H4 (cell line): ENCODE measurements at regions not wholly inside any gene's neighbourhood (a gene's known extent, or its start where the extent isn't known, plus 50 kb on each side); places are given as distances from the start of the nearest gene placed in this dataset.
"Not testable (repeated sequence)": the region's sequence is repeated elsewhere in the genome, so short reads cannot be mapped to it uniquely, and the experiment has no call there.

Source experiments
- DNase-seq: peaks from one replicate; pipeline ENCODE4 v3.0.0-alpha.2; 2015; ENCODE audit warnings: low spot score

DNA sequence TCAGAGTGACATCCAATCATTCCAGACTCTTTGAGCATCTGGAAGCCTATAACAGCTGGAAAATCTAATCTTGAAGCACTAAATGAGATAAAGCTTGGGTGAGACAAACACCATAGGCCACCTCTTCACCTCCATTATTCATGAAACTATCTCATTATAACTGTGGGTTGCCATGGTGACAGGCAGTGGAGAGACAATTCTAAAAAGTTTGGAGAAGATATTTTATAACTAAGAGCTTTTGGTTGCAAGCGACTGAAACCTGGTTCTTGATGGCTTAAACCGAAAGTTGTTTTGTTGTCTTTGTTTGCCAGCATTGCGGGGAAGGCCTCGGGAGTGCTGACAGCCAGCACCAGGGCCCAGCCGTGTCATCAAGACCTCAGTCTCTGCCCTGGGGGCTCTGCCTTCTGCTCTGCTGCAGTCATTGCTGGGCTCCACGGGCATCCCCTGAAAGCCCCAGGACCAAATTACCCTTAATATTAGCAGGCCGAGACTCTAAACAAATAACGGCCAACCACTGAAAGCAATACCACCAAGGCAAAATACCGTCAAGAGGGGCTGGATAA is 353.6 kb upstream of the SFSWAP start:
- no peak for DNase-seq

DNA sequence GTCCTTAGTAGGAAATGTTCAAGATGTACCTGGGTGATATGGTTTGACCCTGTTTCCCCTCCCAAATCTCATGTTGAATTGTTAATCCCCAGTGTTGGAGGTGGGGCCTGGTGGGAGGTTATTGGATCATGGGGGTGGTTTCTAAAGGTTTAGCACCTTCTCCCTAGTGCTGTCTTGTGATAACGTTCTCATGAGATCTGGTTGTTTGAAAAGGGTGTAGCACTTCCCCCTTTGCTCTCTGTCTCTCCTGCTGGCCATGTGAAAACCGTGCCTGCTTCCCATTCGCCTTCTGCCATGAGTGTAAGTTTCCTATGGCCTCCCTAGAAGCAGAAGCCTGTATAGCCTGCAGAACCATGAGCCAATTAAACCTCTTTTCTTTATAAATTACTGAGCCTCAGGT is 353.0 kb upstream of the SFSWAP start:
- DNase-seq, result no peak

DNA sequence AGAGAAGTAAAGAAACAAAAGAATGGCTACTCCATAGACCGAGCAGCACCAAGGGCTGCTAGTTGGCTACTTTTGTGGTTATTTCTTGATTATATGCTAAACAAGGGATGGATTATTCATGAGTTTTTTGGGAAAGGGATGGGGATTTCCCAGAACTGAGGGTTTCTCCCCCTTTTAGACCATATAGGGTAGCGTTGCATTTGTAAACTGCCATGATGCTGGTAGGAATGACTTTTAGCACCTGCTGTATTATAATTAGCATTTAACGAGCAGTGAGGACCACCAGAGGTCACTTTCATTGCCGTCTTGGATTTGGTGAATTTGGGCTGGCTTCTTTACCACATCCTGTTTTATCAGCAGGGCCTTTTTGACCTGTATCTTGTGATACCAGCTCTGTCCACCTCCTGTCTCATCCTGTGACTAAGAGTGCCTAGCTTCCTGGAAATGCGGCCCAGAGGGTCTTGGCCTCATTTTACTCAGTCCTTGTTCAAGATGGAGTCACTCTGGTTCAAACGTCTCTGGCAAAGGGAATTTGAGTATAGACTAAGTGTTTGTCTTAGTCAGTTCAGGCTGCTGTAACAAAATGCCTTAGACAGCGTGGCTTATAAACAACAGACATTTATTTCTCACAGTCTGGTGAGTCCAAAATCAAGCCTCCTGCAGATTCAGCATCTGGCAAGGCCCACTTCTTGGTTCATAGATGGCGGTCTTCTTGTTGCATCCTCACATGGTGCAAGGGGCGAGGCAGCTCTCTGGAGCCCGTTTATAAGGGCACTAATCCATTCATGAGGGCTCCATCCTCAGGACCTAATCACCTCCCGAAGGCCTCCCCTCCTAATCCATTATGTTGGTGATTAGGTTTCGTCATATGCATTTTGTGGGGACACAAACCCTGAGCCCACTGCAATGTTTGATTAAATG is 348.3 kb upstream of the SFSWAP start:
- no peak for DNase-seq

DNA sequence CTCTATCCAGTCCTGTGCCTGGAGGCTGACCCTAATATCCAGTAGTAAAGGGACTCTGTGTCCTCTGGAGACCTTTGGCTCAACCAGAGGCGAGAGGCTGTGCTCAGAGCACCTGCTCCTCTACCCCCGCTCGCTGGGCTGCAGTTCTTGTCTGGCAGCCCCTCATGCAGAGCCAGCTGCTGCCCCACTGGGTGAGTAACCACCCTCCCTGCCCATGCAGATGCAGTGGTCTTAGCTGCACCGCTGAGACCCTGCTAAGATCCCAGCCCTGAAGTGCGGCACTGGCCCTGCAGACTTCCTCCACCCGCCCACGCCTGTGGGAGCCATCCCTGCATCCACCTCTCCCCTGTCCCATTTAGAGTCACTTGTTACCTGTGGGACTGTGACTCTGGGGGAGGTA is 347.5 kb upstream of the SFSWAP start:
- no peak for DNase-seq

DNA sequence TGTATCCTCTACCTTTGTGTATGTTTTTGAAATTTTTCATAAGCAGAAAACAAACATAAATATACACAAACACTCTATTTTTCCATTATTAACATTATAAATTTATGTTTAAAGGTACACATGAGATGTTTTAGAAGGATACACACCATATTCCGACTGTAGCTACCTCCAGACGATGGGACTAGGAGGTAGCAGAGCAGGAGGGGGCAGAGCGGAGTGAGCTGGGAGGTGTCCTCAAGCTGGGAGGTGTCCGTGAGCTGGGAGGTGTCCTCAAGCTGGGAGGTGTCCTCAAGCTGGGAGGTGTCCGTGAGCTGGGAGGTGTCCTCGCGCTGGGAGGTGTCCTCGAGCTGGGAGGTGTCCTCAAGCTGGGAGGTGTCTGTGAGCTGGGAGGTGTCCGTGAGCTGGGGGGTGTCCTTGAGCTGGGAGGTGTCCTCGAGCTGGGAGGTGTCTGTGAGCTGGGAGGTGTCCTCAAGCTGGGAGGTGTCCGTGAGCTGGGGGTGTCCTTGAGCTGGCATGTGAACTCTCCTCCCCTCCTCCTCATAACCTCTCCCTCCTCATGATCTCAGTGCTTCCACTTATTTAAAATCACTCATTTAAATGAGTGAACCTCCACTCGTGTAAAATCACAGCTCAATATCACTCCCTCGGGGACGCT is 346.9 kb upstream of the SFSWAP start:
- DNase-seq, result no peak

DNA sequence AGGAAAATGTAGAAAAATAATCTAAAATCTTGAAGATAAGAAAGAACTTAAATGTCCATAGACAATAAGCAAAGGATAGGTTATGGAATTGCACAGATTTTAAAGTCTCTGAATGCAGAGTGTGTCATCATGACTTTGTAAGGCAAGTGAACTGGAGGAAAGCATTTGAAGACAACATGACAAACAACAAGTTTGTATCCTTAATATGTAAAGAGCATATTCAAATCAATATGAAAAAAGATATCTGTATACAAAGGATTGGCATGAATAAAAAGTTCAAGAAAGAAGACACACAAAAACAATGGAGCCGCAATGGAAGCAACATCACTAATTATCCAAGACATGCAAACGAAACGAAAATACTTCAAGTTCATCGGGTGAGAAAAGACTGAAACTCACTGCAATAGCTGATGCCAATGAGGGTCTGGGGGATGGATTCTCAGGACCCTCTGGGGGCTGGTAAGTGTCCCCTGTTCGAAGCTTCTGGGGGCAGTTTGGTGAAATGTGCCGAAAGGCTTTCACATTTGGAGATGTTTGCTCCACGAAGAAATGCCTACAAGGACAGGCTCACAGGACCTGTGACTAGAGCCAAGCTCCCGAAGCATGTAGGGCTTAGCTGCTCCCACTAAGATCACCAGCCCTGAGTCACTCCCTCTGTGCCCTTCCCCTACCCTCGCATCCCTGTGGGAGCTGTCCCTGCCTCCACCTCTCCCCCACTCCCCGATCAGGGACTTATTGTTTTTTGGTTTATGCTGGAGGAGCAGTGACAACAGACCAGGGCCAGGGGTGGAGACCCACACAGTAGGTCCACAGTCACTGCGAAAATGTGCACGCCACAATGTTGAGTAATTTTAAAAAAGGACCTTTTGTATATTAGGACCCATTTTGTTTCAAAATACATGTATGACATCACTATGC is 345.7 kb upstream of the SFSWAP start:
- no peak for DNase-seq

DNA sequence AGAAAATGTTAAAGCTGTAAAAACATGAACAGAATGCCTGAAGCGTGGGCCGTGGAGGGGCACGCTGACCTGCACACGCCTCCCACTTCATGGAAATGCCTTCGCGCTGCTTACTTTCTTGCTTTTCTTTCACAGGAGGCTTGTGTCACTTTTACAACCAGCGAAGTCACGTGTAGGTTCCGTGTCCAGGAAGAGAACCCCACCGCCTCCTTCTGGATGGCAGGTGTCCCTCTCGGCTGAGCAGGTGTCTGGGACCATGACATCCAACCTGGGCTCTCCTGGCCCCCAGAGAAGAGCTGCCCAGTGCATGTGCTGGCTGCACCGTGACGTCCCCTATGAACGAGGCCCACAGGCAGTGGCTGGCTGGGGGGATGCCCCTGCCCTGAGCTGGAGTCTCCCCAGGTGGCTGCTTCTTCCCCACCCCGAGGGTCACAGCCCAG is 345.0 kb upstream of the SFSWAP start:
- no peak for DNase-seq

DNA sequence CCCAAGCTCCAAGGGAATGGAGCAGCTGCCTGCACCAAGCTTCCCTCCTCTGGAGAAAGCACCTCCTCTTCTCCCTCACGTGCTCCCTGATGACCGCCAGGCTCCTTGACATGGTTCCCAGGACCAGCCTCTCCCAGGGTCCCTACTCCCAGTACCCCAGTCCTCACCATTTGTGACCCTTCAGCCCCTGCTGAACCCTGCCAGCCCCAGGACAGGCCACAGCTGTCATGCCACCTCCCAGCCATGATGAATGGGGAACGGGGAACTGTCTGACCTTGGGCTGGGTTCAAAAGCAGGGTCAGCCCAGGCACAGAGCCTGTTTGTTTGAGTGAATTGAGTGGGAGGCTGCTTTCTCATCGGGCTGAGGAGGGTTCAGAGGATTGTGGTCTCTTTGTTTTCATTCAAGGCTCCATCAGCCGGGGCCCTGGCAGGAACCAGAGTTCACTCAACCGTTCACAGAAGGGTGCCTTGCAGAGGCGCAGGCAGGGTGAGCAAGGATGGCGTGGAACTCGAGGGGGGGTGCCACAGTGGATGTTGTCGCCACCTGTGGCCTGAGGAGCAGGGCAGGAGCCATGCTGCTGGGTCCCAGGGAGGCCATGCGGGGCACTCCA is 344.5 kb upstream of the SFSWAP start:
- no peak for DNase-seq

DNA sequence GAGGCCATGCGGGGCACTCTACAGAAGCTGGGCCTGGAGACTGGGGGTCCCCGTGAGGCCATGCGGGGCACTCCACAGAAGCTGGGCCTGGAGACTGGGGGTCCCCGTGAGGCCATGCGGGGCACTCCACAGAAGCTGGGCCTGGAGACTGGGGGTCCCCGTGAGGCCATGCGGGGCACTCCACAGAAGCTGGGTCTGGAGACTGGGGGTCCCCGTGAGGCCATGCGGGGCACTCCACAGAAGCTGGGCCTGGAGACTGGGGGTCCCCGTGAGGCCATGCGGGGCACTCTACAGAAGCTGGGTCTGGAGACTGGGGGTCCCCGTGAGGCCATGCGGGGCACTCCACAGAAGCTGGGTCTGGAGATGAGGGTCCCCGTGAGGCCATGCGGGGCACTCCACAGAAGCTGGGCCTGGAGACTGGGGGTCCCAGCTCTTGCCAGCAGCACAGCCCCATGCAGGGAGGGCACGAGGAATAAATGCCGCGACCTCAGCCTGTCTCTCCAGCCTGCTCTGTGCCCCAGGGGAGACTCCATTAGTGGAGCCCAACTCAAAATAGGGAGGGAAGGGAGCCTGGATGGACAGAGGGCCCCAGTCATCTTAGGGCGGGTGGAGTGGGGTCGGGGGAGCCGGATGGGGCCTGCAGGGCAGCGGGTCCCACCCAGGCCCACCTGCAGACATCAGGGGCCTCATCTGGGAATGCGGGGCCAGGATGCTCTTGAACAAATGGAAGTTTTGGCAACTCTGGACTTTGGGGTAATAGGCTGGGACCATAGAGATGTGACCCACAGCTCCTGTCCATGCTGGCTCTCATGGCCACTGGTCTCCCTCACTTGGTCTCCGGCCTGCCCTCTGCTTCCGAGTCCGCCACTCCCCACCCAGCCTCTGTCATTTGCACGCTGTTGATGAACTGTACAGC is 343.6 kb upstream of the SFSWAP start:
- not testable (repeated sequence) for DNase-seq

DNA sequence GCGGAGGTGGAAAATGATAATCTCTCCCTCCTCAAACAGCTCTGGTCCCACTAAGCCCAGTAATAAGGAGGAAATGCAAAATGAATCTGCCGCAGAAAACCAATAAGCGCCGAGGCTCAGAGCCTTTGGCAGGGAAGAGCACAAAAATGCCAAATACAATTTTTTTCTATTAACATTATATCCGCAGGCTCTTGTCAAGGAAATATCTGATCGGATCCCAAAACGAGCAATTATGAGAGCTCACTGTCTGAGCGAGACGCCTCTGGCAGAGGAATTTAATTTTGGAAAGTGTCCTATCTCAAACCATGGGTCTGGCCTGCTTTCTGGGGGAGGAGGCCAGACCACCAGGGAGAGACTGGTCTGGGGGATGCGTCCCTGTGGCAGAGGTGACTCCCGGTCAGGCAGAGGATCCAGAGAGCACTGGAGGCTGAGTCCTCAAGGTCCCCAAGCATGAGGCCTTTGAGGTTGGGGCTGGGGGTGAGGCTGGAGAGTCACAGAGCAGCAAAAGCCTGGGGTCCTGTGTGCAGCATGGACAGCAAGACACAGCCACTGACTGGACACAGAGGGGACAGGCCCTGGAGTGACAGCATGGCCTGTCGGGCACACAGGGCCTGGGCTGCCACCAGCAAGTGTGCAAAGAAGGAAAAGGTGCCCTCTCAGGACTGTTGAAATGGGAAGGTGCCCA is 342.8 kb upstream of the SFSWAP start:
- no peak for DNase-seq

DNA sequence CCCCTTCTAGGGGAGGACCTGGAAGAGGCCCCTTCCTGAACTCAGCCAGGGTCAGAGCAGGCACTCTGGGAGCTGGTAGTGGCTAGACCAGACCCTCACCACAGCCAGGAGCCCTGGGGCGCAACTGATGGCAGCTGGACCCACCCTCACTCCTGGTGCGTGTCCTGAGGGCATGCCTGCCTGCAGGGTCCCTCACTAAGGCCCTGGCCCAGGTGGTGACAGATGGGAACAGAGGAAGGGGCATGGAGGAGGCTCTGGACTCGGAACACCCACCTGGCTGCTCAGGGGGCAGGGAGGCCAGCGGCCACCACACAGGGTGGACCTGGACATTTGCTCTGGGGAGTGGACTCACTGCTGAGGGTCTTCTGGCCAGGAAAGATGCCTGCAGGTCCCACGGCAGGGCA is 342.2 kb upstream of the SFSWAP start:
- no peak for DNase-seq

DNA sequence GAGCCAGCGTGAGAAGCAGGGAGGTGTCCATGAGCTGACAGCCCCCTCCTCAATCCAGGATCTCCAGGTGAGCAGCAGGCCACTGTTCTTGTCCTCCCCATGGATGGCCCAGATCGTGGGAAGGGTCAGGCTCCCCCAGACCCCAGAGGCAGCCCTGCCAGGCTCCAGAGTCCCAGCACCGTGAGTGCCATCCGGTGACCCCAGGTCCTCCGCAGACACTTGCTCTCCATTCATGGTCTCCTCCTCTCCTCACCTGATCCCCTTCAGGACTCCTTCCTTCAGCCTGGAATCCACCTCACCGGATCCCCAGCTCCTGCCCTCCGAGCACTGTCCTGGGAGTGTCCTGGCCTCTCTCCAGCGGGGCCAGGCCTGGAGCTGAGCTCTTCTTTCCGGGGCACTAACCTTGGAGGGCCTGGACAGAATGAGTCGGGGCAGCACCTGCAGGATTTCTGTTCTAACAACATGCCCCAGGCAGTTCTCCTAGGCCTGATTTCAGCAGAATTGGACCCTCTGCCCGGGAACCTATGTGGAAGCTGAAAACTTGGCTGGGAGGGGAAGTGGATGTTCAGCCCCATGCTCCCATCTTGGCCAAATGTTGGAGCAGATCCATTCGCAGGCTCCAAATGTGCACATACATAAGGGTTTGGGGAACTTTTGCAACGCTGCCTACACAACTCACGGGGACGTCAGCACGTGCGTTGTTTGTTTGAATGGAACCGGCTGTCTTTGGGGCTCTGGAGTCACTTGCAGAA is 341.6 kb upstream of the SFSWAP start:
- no peak for DNase-seq

DNA sequence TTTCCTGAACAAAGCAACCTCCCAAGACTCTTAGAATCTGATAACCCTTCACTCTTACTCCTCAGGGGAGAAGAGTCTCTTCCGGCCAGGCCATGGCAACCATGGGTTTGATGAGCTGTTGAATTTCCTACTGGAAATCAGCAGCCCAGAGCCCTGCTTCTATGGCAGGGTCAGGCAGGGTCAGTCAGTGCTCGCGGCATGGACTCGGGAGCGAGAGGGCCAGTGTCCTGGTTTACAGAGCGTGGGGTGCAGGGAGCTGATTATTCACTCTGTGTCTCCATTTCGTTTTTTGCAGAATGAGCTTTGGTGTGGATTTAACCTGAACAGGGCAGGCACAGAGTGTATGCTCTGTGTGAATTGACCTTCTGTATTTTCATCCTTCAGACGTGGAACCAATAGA is 340.6 kb upstream of the SFSWAP start:
- DNase-seq, result no peak

DNA sequence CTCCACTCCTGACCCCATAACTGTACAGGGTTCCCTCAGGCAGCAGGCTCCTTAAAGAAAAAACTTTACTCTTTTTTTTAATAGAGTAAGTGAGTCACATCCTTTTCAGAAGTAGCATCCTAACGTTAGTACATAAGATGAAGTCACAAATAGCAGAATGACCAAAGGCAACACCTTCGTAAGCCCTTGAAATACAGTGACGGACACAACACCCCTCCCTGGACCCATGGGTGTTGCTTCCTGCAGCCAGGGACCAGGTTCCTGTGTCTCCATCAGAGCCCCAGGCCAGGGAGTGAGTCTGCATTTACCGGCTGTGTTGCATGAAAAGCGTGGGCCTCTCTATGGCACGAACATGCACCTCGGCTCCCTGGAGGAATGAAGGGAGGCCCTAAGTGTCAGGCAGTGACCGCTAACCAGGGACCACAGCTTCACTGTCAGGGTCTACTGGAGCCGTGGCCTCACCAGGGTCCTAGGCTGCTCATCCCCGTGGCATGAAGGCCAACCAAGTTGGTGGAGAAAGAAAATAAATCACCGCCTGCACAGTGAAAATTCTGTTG is 340.0 kb upstream of the SFSWAP start:
- no peak for DNase-seq

DNA sequence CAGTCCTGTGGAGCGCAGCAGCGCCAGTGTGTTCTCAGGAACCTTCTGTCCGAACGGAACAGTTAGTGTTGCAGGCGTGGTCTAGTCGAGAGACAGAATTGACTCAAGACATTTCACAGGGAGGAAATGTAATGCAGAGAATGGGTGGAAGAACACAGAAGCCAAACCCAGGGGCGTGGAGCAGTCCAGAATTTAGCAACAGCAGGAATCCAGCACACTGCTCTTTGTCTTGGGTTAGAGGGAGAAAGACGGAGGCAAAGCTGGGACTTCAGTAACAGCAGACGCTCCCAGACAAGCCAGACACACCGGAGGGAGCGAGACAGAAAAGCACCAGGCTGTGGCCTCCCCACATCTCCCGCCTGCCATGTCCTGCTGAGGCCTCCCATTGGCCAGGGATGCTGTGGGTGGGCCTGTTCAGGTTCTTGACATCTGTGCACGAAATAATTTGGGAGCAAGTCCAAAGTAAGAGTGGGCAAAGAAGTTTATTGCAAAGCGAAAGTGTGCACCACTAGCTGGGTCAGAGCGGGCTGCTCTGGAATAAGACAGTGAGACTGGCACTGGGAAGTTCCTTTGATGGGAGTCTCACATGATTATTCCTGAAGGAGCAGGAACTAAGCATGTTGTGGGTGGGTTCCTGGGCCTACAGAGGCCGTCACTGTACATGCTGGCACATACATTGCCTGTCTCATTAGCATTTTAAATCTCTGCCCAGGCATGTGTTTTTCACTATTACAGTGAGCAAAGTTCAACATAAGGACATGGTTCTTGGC is 339.3 kb upstream of the SFSWAP start:
- no peak for DNase-seq

DNA sequence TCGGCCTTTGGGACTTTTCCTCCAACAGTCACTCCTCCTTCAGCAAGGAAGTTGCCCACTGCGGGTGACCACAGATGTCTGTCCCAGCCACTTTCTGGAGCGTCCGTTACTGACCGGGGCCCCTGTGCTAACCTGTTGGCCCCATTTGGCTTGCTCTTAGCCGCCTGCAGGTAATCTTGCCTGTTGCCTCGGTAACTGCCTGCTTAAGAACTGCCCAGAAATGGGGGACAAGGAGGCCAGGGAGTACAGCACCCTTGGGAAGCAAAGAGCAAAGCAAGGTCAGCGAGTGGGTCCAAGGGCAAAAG is 338.8 kb upstream of the SFSWAP start:
- DNase-seq, result no peak

DNA sequence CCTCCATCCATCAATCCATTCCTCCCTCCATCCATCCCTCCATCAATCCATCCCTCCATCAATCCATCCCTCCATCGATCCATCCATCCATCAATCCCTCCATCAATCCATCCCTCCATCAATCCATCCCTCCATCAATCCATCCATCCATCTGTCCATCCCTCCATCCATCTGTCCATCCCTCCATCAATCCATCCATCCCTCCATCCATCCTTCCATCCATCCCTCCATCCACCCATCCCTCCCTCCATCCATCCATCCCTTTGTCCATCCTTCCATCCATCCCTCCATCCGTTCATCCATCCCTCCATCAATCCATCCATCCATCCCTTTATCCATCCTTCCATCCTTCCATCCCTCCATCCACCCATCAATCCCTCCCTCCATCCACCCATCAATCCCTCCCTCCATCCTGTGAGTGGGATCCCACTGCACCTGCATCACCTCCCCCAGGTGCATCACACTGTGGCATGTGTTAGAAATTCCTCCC is 338.1 kb upstream of the SFSWAP start:
- DNase-seq, result no peak
